ENCODE measurements at regions not wholly inside any gene's neighbourhood (a gene's known extent, or its start where the extent isn't known, plus 50 kb on each side); places are given as distances from the start of the nearest gene placed in this dataset.

DNA sequence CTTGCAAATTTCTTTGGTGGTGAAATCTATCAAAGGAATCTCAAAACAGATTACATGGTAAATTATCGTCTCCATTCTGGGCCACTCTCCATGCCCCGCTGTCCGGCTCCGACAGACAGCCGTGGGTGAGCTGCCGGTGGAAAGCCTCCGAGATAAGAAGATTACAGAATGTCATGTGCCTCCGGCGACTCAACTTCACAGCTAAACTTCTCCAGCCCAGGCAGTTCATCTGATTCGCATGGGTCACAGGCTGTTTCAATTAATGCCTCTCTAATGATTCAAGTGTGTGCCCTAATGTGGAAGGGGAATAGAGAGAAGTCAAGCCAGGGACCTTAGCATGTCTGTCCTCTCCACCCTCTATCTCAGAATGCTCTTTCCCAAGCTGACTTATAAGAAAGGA, 520.8 kb upstream of the ZFHX3 start:
- Histone ChIP-seq H3K27ac (no peak overlapping the region), H3K4me3 (no peak overlapping the region), H3K36me3 (no peaks in the 10 kb centered on the region), H3K9me3 (no peaks in the 10 kb centered on the region), H3K27me3 (peaks cover 0 to 6% (median 0%) of the 10 kb centered on the region in 4 donors), H3K4me1 (no peaks in the 10 kb centered on the region)
- WGBS, 2 donors, result 47 to 49% methylated on average over 10 of the region's 10 CpGs
- ATAC-seq (no peak), FAIRE-seq (no peak), DNase-seq (no peak)
- intact Hi-C loops (cut with DNase I), result loop anchor here in 1 of 3 donors (10.0 kb wide), 1 partner anchor 316 kb away; no protein-coding TSS in a partner anchor
- TF ChIP-seq, protein P1, sequence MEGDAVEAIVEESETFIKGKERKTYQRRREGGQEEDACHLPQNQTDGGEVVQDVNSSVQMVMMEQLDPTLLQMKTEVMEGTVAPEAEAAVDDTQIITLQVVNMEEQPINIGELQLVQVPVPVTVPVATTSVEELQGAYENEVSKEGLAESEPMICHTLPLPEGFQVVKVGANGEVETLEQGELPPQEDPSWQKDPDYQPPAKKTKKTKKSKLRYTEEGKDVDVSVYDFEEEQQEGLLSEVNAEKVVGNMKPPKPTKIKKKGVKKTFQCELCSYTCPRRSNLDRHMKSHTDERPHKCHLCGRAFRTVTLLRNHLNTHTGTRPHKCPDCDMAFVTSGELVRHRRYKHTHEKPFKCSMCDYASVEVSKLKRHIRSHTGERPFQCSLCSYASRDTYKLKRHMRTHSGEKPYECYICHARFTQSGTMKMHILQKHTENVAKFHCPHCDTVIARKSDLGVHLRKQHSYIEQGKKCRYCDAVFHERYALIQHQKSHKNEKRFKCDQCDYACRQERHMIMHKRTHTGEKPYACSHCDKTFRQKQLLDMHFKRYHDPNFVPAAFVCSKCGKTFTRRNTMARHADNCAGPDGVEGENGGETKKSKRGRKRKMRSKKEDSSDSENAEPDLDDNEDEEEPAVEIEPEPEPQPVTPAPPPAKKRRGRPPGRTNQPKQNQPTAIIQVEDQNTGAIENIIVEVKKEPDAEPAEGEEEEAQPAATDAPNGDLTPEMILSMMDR (IDR thresholded peaks at IDR 0.05), result no peak

- no peaks in the 10 kb centered on the region for H3K27me3 ChIP-seq
- no peak overlapping the region for H3K27ac ChIP-seq
- ATAC-seq (no peak), FAIRE-seq (no peak), DNase-seq (no peak)
- no peaks in the 10 kb centered on the region for H3K36me3 ChIP-seq
- no peak overlapping the region for H3K4me3 ChIP-seq
- WGBS, 2 donors, result 69 to 70% methylated on average over 3 of the region's 3 CpGs
- H3K9me3 ChIP-seq, result no peaks in the 10 kb centered on the region
- intact Hi-C loops (cut with DNase I), result loop anchor here in 1 of 3 donors (10.0 kb wide), 1 partner anchor 319 kb away; no protein-coding TSS in a partner anchor
- TF ChIP-seq, protein P1 (IDR thresholded peaks at IDR 0.05), result no peak
- no peaks in the 10 kb centered on the region for H3K4me1 ChIP-seq
These were observed 518.0 kb upstream of the ZFHX3 start for GRCh38 chr16:73565925-73566324.

GRCh38 chr16:73565263-73565662, 517.3 kb upstream of the ZFHX3 start:
- H3K4me1 ChIP-seq, result no peaks in the 10 kb centered on the region
- 19 to 33% methylated on average over 7 of the region's 7 CpGs for WGBS, 2 donors
- FAIRE-seq (no peak), DNase-seq (no peak), ATAC-seq (peak in 2 of 4 donors; percentile 35 to 47)
- no peak overlapping the region for H3K27ac ChIP-seq
- H3K36me3 ChIP-seq, result no peaks in the 10 kb centered on the region
- TF ChIP-seq, protein P1 (IDR thresholded peaks at IDR 0.05), result no peak
- H3K27me3 ChIP-seq, result no peaks in the 10 kb centered on the region
- intact Hi-C loops (cut with DNase I), result loop anchor here in 1 of 3 donors (10.0 kb wide), 1 partner anchor 320 kb away; no protein-coding TSS in a partner anchor
- H3K4me3 ChIP-seq, result no peak overlapping the region
- no peaks in the 10 kb centered on the region for H3K9me3 ChIP-seq

- Histone ChIP-seq H3K27me3 (no peaks in the 10 kb centered on the region), H3K4me3 (no peak overlapping the region), H3K4me1 (no peaks in the 10 kb centered on the region), H3K27ac (no peak overlapping the region), H3K36me3 (no peaks in the 10 kb centered on the region), H3K9me3 (no peaks in the 10 kb centered on the region)
- intact Hi-C loops (cut with DNase I), result loop anchor here in 1 of 3 donors (10.0 kb wide), 1 partner anchor 321 kb away; no protein-coding TSS in a partner anchor
- FAIRE-seq (no peak), ATAC-seq (no peak), DNase-seq (no peak)
- WGBS, 2 donors, result 71 to 80% methylated on average over 3 of the region's 3 CpGs
- TF ChIP-seq, protein P1 (IDR thresholded peaks at IDR 0.05), result no peak
These were observed 515.8 kb upstream of the ZFHX3 start for GRCh38 chr16:73563709-73564108.

DNA sequence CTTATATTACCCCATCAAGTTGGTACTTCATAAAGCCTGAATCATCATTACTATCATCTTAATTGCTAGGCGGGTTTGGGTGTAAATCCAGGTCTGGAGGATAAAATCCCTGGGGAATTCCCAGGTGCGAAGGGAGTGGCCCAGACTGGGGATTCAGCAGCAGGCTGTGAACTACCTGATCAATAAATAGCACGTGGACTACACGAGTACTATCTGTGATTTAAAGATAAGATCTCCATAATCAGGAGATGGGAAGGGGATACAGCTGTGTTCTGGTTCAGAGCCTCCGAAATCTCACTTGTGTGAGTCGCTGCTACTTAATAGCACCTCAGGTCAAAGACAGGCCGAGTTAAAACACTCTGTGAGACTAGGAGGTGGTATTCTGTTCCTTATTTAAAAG, 512.6 kb upstream of the ZFHX3 start:
- Histone ChIP-seq H3K4me1 (no peaks in the 10 kb centered on the region), H3K27me3 (no peaks in the 10 kb centered on the region), H3K27ac (no peak overlapping the region), H3K9me3 (no peaks in the 10 kb centered on the region), H3K4me3 (no peak overlapping the region), H3K36me3 (no peaks in the 10 kb centered on the region)
- DNase-seq (no peak), ATAC-seq (no peak), FAIRE-seq (no peak)
- intact Hi-C loops (cut with DNase I), result loop anchor here in 1 of 3 donors (10.0 kb wide), 1 partner anchor 324 kb away; no protein-coding TSS in a partner anchor
- 51 to 54% methylated on average over 7 of the region's 7 CpGs for WGBS, 2 donors
- TF ChIP-seq, protein P1 (IDR thresholded peaks at IDR 0.05), result no peak
